GM23338 (cell line): ENCODE measurements at regions not wholly inside any gene's neighbourhood (a gene's known extent, or its start where the extent isn't known, plus 50 kb on each side); places are given as distances from the start of the nearest gene placed in this dataset.

ENCODE experiments used
- CREB1 ChIP-seq: fragments of 250-450 bp; sonication (Bioruptor Pico); IDR thresholded peaks from 2 replicates; pipeline ENCODE4 v1.5.0; 2020; ENCODE audit warnings: low read depth, mild to moderate bottlenecking, moderate library complexity
- EZH2 ChIP-seq: fragments of 200-600 bp; sonication (generic); IDR thresholded peaks from one replicate; pipeline ENCODE4 v1.8.0; 2017; ENCODE audit warnings: antibody characterized with exemption, mild to moderate bottlenecking, low read depth; ENCODE audit not compliant: unreplicated experiment
- EZH2phosphoT487 ChIP-seq: fragments of 200-600 bp; sonication (generic); IDR thresholded peaks from one replicate; pipeline ENCODE4 v1.8.1; 2018; ENCODE audit warnings: antibody characterized with exemption; ENCODE audit not compliant: unreplicated experiment
- JUNB ChIP-seq: IDR thresholded peaks from one replicate; pipeline ENCODE4 v1.6.1; 2016; ENCODE audit warnings: antibody characterized with exemption; ENCODE audit not compliant: unreplicated experiment
- POLR2AphosphoS5 ChIP-seq: IDR thresholded peaks from 2 replicates; pipeline ENCODE4 v1.6.1; 2016; ENCODE audit warnings: antibody characterized with exemption, low read depth
- STAT1 ChIP-seq: IDR thresholded peaks from one replicate; pipeline ENCODE4 v1.6.1; 2016; ENCODE audit warnings: antibody characterized with exemption; ENCODE audit not compliant: unreplicated experiment
- TF ChIP-seq, protein P1 (sequence below), 2 experiments: fragments of 200-600 bp in 1 of 2; sonication (generic) in 1 of 2; conservative IDR thresholded peaks; 2 replicates each; pipeline versions ENCODE4 v1.5.1 to v1.6.1; 2016 to 2017; ENCODE audit warnings: antibody characterized with exemption in 2 of 2, low read depth in 2 of 2, mild to moderate bottlenecking in 2 of 2, moderate library complexity in 1 of 2
- TF ChIP-seq, protein P2 (sequence below): IDR thresholded peaks from 2 replicates; pipeline ENCODE4 v1.6.1; 2016; ENCODE audit warnings: antibody characterized with exemption
- TF ChIP-seq, protein P3 (sequence below): IDR thresholded peaks from one replicate; pipeline ENCODE4 v1.6.1; 2018; ENCODE audit warnings: antibody characterized with exemption; ENCODE audit not compliant: unreplicated experiment

DNA sequence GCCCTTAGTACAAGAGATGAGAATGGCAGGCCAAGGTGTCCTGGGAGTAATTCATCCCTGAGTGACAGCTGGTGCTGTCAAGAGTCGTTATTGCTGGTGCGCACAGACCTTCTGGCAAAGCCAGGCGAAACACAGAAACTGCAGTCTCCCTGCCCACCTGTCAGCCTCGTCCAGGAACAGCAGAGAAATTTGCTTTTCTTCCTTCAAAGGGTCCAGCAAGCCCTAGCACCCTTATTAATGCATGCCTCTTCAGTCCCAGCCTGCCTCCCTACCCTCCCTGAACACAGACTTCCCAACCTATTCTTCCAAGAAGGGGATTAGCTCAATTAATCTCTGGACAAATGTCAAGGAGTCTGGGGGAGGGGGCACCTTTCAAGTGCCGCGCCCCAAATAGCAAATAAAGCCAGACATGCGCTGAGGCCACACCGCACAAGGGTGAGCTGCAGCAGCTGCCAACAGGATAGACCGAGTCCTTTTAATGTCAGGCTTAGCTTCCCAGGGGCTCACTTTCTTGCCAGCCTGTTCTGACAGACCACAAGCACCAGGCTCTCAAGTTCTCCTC is 250.7 kb upstream of the RASGEF1B start:
- TF ChIP-seq, protein P1, sequence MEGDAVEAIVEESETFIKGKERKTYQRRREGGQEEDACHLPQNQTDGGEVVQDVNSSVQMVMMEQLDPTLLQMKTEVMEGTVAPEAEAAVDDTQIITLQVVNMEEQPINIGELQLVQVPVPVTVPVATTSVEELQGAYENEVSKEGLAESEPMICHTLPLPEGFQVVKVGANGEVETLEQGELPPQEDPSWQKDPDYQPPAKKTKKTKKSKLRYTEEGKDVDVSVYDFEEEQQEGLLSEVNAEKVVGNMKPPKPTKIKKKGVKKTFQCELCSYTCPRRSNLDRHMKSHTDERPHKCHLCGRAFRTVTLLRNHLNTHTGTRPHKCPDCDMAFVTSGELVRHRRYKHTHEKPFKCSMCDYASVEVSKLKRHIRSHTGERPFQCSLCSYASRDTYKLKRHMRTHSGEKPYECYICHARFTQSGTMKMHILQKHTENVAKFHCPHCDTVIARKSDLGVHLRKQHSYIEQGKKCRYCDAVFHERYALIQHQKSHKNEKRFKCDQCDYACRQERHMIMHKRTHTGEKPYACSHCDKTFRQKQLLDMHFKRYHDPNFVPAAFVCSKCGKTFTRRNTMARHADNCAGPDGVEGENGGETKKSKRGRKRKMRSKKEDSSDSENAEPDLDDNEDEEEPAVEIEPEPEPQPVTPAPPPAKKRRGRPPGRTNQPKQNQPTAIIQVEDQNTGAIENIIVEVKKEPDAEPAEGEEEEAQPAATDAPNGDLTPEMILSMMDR (conservative IDR thresholded peaks at IDR 0.05; ENCODE audit: low read depth in 2 of 2), result no peak
- TF ChIP-seq EZH2phosphoT487 (no peak), EZH2 (no peak), STAT1 (no peak), POLR2AphosphoS5 (no peak), CREB1 (no peak), JUNB (no peak)
- TF ChIP-seq, protein P2, sequence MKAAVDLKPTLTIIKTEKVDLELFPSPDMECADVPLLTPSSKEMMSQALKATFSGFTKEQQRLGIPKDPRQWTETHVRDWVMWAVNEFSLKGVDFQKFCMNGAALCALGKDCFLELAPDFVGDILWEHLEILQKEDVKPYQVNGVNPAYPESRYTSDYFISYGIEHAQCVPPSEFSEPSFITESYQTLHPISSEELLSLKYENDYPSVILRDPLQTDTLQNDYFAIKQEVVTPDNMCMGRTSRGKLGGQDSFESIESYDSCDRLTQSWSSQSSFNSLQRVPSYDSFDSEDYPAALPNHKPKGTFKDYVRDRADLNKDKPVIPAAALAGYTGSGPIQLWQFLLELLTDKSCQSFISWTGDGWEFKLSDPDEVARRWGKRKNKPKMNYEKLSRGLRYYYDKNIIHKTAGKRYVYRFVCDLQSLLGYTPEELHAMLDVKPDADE, result no peak
- TF ChIP-seq, protein P3, sequence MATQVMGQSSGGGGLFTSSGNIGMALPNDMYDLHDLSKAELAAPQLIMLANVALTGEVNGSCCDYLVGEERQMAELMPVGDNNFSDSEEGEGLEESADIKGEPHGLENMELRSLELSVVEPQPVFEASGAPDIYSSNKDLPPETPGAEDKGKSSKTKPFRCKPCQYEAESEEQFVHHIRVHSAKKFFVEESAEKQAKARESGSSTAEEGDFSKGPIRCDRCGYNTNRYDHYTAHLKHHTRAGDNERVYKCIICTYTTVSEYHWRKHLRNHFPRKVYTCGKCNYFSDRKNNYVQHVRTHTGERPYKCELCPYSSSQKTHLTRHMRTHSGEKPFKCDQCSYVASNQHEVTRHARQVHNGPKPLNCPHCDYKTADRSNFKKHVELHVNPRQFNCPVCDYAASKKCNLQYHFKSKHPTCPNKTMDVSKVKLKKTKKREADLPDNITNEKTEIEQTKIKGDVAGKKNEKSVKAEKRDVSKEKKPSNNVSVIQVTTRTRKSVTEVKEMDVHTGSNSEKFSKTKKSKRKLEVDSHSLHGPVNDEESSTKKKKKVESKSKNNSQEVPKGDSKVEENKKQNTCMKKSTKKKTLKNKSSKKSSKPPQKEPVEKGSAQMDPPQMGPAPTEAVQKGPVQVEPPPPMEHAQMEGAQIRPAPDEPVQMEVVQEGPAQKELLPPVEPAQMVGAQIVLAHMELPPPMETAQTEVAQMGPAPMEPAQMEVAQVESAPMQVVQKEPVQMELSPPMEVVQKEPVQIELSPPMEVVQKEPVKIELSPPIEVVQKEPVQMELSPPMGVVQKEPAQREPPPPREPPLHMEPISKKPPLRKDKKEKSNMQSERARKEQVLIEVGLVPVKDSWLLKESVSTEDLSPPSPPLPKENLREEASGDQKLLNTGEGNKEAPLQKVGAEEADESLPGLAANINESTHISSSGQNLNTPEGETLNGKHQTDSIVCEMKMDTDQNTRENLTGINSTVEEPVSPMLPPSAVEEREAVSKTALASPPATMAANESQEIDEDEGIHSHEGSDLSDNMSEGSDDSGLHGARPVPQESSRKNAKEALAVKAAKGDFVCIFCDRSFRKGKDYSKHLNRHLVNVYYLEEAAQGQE, result no peak
